Neuronal stem cell (in vitro differentiated cells): ENCODE measurements at regions not wholly inside any gene's neighbourhood (a gene's known extent, or its start where the extent isn't known, plus 50 kb on each side); places are given as distances from the start of the nearest gene placed in this dataset.

Experiments
- DNase-seq: peaks from one replicate; pipeline ENCODE4 v3.0.0-alpha.2; 2013; ENCODE audit warnings: low spot score
- H2AFZ ChIP-seq: one replicate; pipeline ENCODE4 v1.6.1; 2013; ENCODE audit warnings: mild to moderate bottlenecking, low read length, inconsistent platforms
- H2AK5ac ChIP-seq: 2 replicates; pipeline ENCODE4 v1.6.1; 2013; ENCODE audit warnings: low read depth, mild to moderate bottlenecking, inconsistent platforms, low read length, moderate library complexity, mixed read lengths
- H2BK120ac ChIP-seq: 2 replicates; pipeline ENCODE4 v1.6.1; 2013; ENCODE audit warnings: low read depth, mild to moderate bottlenecking, inconsistent platforms, low read length, moderate library complexity, mixed read lengths
- H2BK12ac ChIP-seq: one replicate; pipeline ENCODE4 v1.6.1; 2013; ENCODE audit warnings: low read length, inconsistent platforms
- H2BK15ac ChIP-seq: 2 replicates; pipeline ENCODE4 v1.6.1; 2013; ENCODE audit warnings: mild to moderate bottlenecking, low read length, inconsistent platforms, mixed read lengths
- H2BK5ac ChIP-seq: one replicate; pipeline ENCODE4 v1.6.1; 2013; ENCODE audit warnings: inconsistent platforms, mild to moderate bottlenecking, low read length, moderate library complexity
- H3K14ac ChIP-seq: one replicate; pipeline ENCODE4 v1.6.1; 2013; ENCODE audit warnings: low read length, inconsistent platforms
- H3K18ac ChIP-seq: 2 replicates; pipeline ENCODE4 v1.6.1; 2013; ENCODE audit warnings: low read length, inconsistent platforms
- H3K23ac ChIP-seq: 2 replicates; pipeline ENCODE4 v1.6.1; 2013; ENCODE audit warnings: low read depth, mild to moderate bottlenecking, mixed read lengths, low read length, inconsistent platforms; ENCODE audit not compliant: poor library complexity
- H3K27ac ChIP-seq: replicated peaks from 3 replicates; pipeline ENCODE4 v1.5.1; 2013; ENCODE audit warnings: low read length, inconsistent platforms
- H3K27me3 ChIP-seq, 3 experiments: 2 replicates each; pipeline ENCODE4 v1.6.1; 2013; ENCODE audit warnings: low read length in 3 of 3, mild to moderate bottlenecking in 2 of 3, inconsistent platforms in 1 of 3, low read depth in 1 of 3, mixed read lengths in 1 of 3, moderate library complexity in 1 of 3; ENCODE audit not compliant: control insufficient read depth in 3 of 3, insufficient read depth in 3 of 3
- H3K36me3 ChIP-seq, 2 donors: replicated peaks in 1 of 2; 2 replicates each; pipeline ENCODE4 v1.6.1; 2013; ENCODE audit warnings: low read length in 2 of 2; ENCODE audit not compliant: control insufficient read depth in 2 of 2, insufficient read depth in 2 of 2
- H3K4ac ChIP-seq: 2 replicates; pipeline ENCODE4 v1.6.1; 2013; ENCODE audit warnings: inconsistent platforms, mild to moderate bottlenecking, low read length, moderate library complexity
- H3K4me1 ChIP-seq, 2 donors: 1 replicate in 1 of 2; 2 replicates in 1 of 2; pipeline ENCODE4 v1.6.1; 2013; ENCODE audit warnings: low read length in 2 of 2, low read depth in 1 of 2; ENCODE audit not compliant: control insufficient read depth in 2 of 2, insufficient read depth in 1 of 2
- H3K4me2 ChIP-seq: one replicate; pipeline ENCODE4 v1.6.1; 2013; ENCODE audit warnings: mild to moderate bottlenecking, low read length, inconsistent platforms; ENCODE audit not compliant: insufficient read depth, poor library complexity, severe bottlenecking
- H3K4me3 ChIP-seq, 2 donors: 2 replicates each; pipeline ENCODE4 v1.5.1; 2013; ENCODE audit warnings: low read length in 2 of 2, mild to moderate bottlenecking in 2 of 2, inconsistent platforms in 1 of 2, moderate library complexity in 1 of 2
- H3K79me1 ChIP-seq: one replicate; pipeline ENCODE4 v1.6.1; 2013; ENCODE audit warnings: low read depth, mild to moderate bottlenecking, inconsistent platforms, low read length, moderate library complexity
- H3K9ac ChIP-seq: one replicate; pipeline ENCODE4 v1.6.1; 2013; ENCODE audit warnings: mild to moderate bottlenecking, low read depth, low read length, inconsistent platforms; ENCODE audit not compliant: poor library complexity
- H3K9me3 ChIP-seq, 2 donors: replicated peaks in 1 of 2; 2 replicates each; pipeline versions ENCODE3 to v1.6.1; 2013; ENCODE audit warnings: low read length in 2 of 2, mild to moderate bottlenecking in 2 of 2, inconsistent platforms in 1 of 2, low read depth in 1 of 2, mixed read lengths in 1 of 2, moderate library complexity in 1 of 2; ENCODE audit not compliant: control insufficient read depth in 2 of 2, insufficient read depth in 1 of 2
- H4K8ac ChIP-seq: one replicate; pipeline ENCODE4 v1.6.1; 2013; ENCODE audit warnings: low read depth, mild to moderate bottlenecking, inconsistent platforms, low read length, moderate library complexity
- H4K91ac ChIP-seq: one replicate; pipeline ENCODE4 v1.6.1; 2013; ENCODE audit warnings: low read length, low read depth, mild to moderate bottlenecking, inconsistent platforms; ENCODE audit not compliant: poor library complexity
- WGBS, 2 donors: extraction: QIAGEN DNeasy Blood & Tissue Kit; methylation state at CpG; one replicate each; pipeline ENCODE4 v1.1.7; 2013; ENCODE audit warnings: missing lambda C conversion rate in 2 of 2, mixed read lengths in 1 of 2; ENCODE audit not compliant: insufficient read length in 2 of 2, insufficient replicate concordance in 1 of 2; ENCODE audit errors: extremely low coverage in 2 of 2; 5-methylcytosine and 5-hydroxymethylcytosine counted together

DNA sequence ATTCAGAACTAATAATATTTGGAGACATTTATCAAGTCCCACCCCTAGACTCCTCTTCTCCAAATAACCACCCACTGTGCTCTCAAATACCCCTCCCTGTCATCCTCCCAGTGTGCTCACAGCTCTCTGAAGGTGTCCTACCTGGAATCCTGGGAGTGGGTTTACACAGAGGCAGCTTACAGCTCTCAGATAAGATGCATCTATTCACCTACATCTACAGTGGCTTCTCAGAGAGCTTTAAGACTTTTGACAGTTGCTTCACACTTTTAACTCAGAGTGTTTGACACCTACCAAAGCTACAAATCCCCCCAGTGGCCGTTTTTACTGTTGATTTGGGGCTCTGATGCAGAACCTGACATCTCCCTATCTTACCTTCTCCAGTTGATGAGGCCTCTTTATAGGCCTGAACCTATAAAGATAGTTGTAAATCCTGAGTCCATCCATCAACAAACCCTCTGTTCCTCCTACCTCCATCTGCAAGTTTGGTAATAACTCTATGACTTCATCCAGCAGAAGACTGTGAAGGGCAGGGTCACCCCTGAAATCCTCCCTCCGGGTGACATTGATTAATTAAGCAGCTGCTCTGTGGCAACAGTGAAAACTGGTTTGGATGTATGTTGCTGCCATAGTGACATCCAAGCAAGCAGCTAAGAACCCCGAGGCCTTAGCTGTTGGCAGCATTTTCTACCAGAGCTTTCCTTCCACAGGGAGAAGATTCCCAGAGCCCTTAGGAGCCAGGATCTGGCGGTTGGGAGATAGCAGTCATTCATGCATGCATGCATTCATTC is 226.1 kb upstream of the RREB1 start:
- Histone ChIP-seq H3K4ac (no peak overlapping the region), H3K9me3 (no peaks in the 10 kb centered on the region), H2BK12ac (no peak overlapping the region), H2AK5ac (no peak overlapping the region), H4K8ac (no peak overlapping the region), H3K9ac (no peak overlapping the region), H3K36me3 (no peaks in the 10 kb centered on the region), H2BK120ac (no peak overlapping the region), H2AFZ (no peak overlapping the region), H4K91ac (no peak overlapping the region), H3K27me3 (no peaks in the 10 kb centered on the region), H3K18ac (no peak overlapping the region), H3K4me1 (peaks cover 0 to 3% of the 10 kb centered on the region in 2 donors), H3K4me2 (no peak overlapping the region), H3K79me1 (no peaks in the 10 kb centered on the region), H3K4me3 (no peak overlapping the region), H2BK15ac (no peak overlapping the region), H3K27ac (no peak overlapping the region), H3K14ac (no peak overlapping the region), H2BK5ac (no peak overlapping the region), H3K23ac (no peak overlapping the region)
- WGBS, 2 donors, result no CpG with 5 or more reads among the region's 4 CpGs
- DNase-seq, result no peak

DNA sequence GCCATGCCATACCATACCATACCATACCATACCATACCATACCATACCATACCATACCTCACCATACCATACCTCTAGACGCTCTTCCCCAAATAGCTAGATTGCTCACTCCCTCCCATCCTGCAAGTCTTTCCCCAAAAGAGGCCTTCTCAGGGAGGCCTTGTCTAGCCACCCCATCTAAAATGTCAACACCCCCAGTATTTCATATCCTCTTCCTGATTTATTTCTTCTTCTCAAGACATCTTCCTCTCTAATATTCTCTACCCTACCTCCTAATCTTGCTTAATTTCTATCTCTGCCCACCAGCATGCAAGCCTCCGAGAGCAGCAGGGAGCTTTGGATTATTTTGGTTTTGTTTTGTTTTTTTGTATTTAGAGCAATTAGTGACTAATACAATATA is 225.2 kb upstream of the RREB1 start:
- no peaks in the 10 kb centered on the region for H3K27me3 ChIP-seq
- no peak overlapping the region for H2BK12ac ChIP-seq
- H2BK120ac ChIP-seq, result no peak overlapping the region
- H4K8ac ChIP-seq, result no peak overlapping the region
- H2BK5ac ChIP-seq, result no peak overlapping the region
- H3K4me2 ChIP-seq, result no peak overlapping the region
- no peak overlapping the region for H2BK15ac ChIP-seq
- no peaks in the 10 kb centered on the region for H3K79me1 ChIP-seq
- H2AFZ ChIP-seq, result no peak overlapping the region
- no peak overlapping the region for H3K4me3 ChIP-seq
- no peak overlapping the region for H4K91ac ChIP-seq
- WGBS, 2 donors, result 100% methylated on average over 1 of the region's 2 CpGs; no CpG with 5 or more reads in 1 of the 2 donors
- no peak overlapping the region for H3K14ac ChIP-seq
- H3K9me3 ChIP-seq, result no peaks in the 10 kb centered on the region
- no peak overlapping the region for H3K23ac ChIP-seq
- H3K18ac ChIP-seq, result no peak overlapping the region
- H3K27ac ChIP-seq, result no peak overlapping the region
- no peaks in the 10 kb centered on the region for H3K36me3 ChIP-seq
- H3K9ac ChIP-seq, result no peak overlapping the region
- no peak for DNase-seq
- no peak overlapping the region for H2AK5ac ChIP-seq
- no peak overlapping the region for H3K4ac ChIP-seq
- peaks cover 0 to 3% of the 10 kb centered on the region in 2 donors for H3K4me1 ChIP-seq

DNA sequence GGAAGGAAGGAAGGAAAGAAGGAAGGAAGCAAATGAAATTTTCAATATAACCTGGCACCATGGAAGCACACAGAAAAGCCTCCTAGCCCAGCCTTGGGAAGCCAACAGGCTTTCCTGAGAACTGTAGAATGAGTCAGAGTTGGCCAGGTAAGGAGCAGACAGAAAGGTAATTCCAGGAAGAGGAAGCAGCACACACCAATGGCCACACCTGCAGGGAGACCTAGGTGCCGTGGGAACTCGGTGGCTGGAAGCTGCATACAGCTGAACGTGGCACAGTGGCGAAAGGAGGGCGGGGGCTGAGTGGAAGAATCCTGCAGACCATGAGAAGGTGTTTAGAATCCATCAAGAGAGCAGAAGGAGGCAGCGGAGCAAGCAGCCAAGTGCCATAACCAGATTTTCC is 224.8 kb upstream of the RREB1 start:
- no CpG with 5 or more reads among the region's 6 CpGs for WGBS, 2 donors

DNA sequence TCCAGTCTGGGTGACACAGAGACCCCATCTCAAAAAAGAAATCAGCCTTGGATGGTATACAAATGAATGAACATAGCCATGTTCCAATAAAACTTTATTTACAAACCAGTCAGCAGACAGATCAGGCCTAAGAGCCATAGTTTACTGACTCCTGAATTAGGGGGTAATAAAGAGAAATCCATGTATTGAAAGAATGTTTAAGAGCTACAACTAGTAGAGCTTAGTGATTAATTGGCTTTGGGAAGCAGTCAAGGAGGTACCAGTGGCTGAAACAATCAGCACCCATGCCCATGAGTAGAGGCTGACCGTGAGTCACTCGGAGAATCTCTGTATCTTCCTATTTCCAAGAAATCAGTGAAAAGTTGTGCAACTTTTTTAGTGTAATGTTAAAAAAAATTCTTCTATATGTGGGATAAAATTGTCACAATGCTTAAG is 223.6 kb upstream of the RREB1 start:
- no peak overlapping the region for H3K4ac ChIP-seq
- peaks cover 0 to 3% of the 10 kb centered on the region in 2 donors for H3K4me1 ChIP-seq
- no peak overlapping the region for H3K23ac ChIP-seq
- no peak overlapping the region for H3K27ac ChIP-seq
- no peaks in the 10 kb centered on the region for H3K36me3 ChIP-seq
- H3K4me3 ChIP-seq, result no peak overlapping the region
- H2BK120ac ChIP-seq, result no peak overlapping the region
- H2BK12ac ChIP-seq, result no peak overlapping the region
- no CpG with 5 or more reads among the region's 2 CpGs for WGBS, 2 donors
- no peaks in the 10 kb centered on the region for H3K9me3 ChIP-seq
- H3K18ac ChIP-seq, result no peak overlapping the region
- H4K91ac ChIP-seq, result no peak overlapping the region
- no peaks in the 10 kb centered on the region for H3K27me3 ChIP-seq
- H3K79me1 ChIP-seq, result no peaks in the 10 kb centered on the region
- H3K4me2 ChIP-seq, result no peak overlapping the region
- no peak overlapping the region for H2AK5ac ChIP-seq
- no peak overlapping the region for H4K8ac ChIP-seq
- H2BK5ac ChIP-seq, result no peak overlapping the region
- H3K14ac ChIP-seq, result no peak overlapping the region
- no peak overlapping the region for H2AFZ ChIP-seq
- H2BK15ac ChIP-seq, result no peak overlapping the region
- H3K9ac ChIP-seq, result no peak overlapping the region
- DNase-seq, result no peak

More for the DNA sequence above, 224.8 kb upstream of the RREB1 start:
- Histone ChIP-seq H2BK120ac (no peak overlapping the region), H3K79me1 (no peaks in the 10 kb centered on the region), H4K8ac (no peak overlapping the region), H3K4me1 (peaks cover 0 to 3% of the 10 kb centered on the region in 2 donors), H3K27ac (no peak overlapping the region), H3K14ac (no peak overlapping the region), H3K4me2 (no peak overlapping the region), H3K9me3 (no peaks in the 10 kb centered on the region), H4K91ac (no peak overlapping the region), H2AFZ (no peak overlapping the region), H2BK12ac (no peak overlapping the region), H3K18ac (no peak overlapping the region), H3K23ac (no peak overlapping the region), H3K4me3 (no peak overlapping the region), H2AK5ac (no peak overlapping the region), H3K27me3 (no peaks in the 10 kb centered on the region), H2BK15ac (no peak overlapping the region), H3K36me3 (no peaks in the 10 kb centered on the region), H3K9ac (no peak overlapping the region), H3K4ac (no peak overlapping the region), H2BK5ac (no peak overlapping the region)
- DNase-seq, result no peak
